T-helper 1 cell treated with Interleukin-12 subunit alpha and Interleukin-12 subunit beta and Interleukin-4 antibody, amounts not matched to agents 30 ng/mL and 1 ng/mL, for 36 hours (primary cell): ENCODE measurements at regions not wholly inside any gene's neighbourhood (a gene's known extent, or its start where the extent isn't known, plus 50 kb on each side); places are given as distances from the start of the nearest gene placed in this dataset.
"Not testable (repeated sequence)": the region's sequence is repeated elsewhere in the genome, so short reads cannot be mapped to it uniquely, and the experiment has no call there.

Experiments used
- intact Hi-C: fragments of 100-400 bp; cut with micrococcal nuclease; formaldehyde crosslinking; loops from one replicate; pipeline ENCODE4 v1.15.1; 2024

- intact Hi-C loops = no loop called here
These were observed 231.8 kb upstream of the FOXP2 start for GRCh38 chr7:114182837-114183236.

DNA sequence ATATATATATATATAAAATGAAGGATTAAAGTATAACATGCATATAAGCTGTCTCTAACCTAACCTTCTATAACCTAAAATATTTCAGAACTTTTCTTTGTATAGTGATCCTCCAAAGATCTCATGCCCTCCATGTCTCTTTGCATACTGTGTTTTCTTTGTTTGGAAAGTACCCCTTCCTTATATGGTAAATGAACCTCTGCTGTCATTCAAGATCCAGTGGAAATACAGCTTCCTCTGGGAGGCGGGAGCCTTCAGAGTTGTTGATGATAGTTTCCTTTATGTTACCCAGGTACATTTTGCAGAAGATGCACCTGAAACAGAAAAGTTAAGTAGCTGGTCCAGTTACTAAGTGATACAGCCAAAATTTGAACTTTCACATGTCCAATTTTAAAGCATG lies 233.3 kb upstream of the FOXP2 start:
- intact Hi-C loops = no loop called here

DNA sequence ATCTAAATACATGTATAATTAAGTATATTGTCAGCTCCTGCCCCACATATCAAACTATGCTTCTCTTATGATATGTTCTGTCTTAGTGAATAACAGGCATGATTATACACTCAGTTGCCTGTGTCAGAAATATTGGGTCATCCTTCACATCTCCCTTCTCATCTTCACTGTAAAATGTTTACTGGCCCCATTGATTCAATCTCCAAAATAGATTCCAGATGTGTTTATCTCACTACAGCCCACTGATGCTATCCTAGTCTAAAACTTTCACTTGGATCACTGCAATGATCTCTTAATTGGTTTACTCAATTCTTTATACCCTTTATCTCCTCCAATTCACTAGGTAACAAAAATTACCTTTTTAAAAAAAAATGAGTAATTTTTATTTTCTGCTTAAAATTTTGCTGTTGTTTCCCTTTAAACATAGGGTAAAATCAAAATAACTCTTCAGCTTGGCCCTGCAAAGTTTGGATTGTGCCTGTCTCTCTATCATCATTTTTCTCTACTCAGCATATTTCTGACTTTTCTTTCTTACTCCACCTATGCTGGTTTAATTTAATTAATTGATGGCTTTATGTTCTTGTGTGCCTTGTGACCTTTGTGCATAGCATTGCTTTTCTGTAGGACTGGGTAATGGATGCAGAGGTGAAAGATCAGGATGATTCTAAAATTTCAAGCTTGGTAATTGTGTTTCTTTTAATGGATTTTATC lies 233.9 kb upstream of the FOXP2 start:
- intact Hi-C loops = no loop called here

GRCh38 chr7:114175125-114175524 lies 239.5 kb upstream of the FOXP2 start:
- intact Hi-C loops = no loop called here

DNA sequence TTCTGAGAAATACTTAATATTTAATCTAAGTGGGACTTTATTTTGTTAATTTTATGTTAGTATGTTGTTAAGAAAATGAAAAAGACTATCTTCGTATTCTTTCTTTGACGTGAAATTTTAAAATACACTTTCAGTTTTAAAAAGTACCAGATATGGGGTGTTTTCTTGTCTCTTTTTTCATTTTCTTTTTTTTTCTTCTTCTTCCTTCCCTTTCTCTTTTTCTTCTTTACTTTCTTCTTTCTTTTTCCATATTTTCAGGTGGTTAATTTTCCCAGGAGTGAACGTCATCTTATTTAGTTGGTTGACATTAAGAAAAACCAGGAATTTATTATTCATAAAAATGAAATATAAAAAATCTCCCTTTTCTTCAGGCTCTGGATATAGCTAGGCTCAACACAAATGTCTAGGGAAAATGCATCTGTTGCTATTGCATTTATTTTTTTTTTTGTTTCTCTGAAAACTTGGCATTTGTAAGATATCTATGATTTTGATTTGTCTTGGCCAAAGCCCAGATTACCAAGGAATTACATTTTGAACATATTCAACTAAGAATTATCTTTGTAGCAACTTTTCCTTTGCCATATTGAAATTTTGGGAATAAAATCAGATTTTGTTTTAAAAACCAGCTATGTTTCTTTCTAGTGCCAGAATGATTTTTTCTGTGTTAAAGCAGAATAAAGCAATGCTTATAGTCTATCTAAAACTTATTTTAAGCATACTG lies 241.3 kb upstream of the FOXP2 start:
- intact Hi-C loops = no loop called here

- intact Hi-C loops = not testable (repeated sequence)
These were observed 245.2 kb upstream of the FOXP2 start for GRCh38 chr7:114169389-114169788.

- intact Hi-C loops = no loop called here
These were observed 242.1 kb upstream of the PPP1R3A start for GRCh38 chr7:114160925-114161324.

DNA sequence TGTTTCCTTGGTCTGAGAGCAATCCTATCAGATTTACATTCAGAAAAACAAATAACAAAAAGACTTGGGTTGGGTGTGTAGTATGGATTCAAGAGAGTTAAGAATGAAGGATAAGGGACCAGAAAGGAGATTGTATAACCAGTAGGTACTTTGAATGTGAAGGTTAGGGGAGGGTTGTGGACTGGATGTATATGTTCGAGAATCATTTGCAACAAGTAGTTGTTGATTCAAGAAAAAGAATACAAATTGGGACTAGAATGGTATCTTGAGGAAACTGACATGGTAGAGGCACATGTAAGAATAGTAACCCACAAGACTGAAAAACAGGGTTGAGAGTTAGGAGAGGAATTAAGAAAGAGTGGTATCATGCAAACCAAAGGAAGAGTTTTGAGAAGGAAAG lies 240.0 kb upstream of the PPP1R3A start:
- intact Hi-C loops = no loop called here

DNA sequence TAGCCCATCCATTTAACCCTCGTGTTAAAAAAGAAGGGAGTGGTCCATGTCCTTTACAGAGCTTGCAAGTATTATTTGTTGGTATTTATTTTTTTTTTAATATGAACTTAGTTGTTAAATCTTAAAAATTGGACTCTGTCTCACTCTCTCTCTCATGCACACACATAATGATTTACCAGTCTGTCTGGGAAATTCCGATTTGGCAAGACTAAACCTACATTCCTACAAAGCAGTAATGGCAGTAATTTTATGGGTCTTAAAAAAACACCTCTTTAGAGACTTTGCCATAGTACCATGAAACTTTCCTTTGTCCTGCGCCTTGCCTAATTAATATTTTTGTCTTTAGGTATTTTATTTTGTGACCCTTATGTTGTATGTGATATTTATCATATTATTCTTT lies 239.5 kb upstream of the PPP1R3A start:
- intact Hi-C loops = no loop called here

DNA sequence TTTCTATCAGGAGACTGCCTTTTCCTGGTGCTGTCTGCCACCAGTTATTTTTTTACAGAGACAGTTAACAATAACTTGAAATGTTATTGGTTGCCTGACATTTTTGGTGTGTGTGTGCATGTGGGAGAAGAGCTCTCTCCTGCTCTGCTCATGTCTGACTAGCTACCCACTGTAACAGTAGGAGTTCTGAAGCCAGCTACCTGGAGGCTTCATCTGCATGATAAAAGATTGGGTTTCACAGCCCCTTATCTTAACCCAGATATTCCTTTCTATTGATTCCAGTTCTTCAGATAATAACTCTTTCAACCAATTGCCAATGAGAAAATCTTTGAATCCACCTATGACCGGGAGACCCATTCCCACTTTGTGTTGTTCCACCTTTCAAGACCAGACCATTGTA lies 237.4 kb upstream of the PPP1R3A start:
- intact Hi-C loops = no loop called here

- intact Hi-C loops = no loop called here
These were observed 236.6 kb upstream of the PPP1R3A start for GRCh38 chr7:114155116-114156110.

GRCh38 chr7:114153700-114154099 lies 234.9 kb upstream of the PPP1R3A start:
- intact Hi-C loops = no loop called here

- intact Hi-C loops = no loop called here
These were observed 233.6 kb upstream of the PPP1R3A start for GRCh38 chr7:114152314-114152938.

DNA sequence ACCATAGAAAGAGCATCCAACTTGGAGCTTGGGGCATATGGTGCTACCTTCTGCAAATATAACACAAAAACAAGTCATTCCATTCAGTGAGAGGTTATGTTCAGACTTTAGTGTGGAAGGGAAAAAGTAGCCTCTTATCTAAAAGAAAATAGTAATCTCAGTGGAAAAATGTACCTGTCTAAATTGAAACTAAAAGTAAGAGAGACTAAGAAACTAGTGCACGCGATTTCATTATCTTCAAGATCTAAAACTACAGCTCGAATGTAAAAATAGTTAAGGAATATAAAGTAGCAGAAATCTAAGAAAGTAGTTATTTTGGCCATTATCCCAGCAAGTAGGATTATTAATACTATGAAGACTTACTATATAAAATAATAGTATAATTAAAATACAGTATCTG lies 233.0 kb upstream of the PPP1R3A start:
- intact Hi-C loops = no loop called here

- intact Hi-C loops = no loop called here
These were observed 231.9 kb upstream of the PPP1R3A start for GRCh38 chr7:114150689-114151088.

DNA sequence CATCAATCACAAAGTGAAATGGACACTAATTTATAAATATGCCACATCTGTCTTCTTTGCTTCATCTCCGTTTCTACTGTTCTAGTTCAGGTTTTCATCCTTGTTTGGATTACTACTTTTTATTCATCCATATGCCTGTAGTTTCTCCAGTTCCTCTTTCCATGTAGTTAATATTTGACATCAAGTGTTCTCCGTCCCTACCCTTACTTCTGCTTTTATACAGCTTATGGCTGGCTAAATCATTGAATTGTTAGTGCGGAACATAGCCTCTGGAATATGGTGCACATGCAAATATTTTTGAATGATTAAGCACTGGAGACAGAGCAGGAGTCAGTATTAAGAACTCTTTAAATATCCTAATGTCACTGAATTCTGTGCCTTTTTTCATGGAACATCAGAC lies 230.0 kb upstream of the PPP1R3A start:
- intact Hi-C loops = no loop called here

DNA sequence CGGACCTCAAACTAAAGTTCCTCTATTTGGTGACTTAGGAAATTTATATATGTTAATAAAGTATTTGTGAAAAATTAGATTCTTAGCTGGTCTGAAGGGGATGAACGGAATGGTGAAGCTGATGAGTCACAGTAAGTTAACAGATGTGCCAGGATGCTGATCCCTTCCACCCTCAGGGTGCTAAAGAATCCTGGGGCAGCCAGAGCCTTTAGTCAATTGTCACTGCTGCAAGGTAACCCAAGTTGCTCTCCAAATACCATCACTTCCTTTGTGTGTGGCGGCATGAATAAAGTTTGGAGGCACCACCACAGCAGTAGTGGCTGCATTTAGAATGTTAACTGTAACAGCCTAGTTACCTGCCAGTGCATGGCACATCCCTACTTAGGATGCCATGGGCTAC lies 222.6 kb upstream of the PPP1R3A start:
- intact Hi-C loops = no loop called here

- intact Hi-C loops = no loop called here
These were observed 221.8 kb upstream of the PPP1R3A start for GRCh38 chr7:114140561-114140960.

GRCh38 chr7:114139690-114140089 lies 220.9 kb upstream of the PPP1R3A start:
- intact Hi-C loops = not testable (repeated sequence)

GRCh38 chr7:114138587-114138986 lies 219.8 kb upstream of the PPP1R3A start:
- intact Hi-C loops = no loop called here

- intact Hi-C loops = no loop called here
These were observed 214.9 kb upstream of the PPP1R3A start for GRCh38 chr7:114133717-114134116.
